Sigmoid colon (tissue), 6 donors: ENCODE measurements at regions not wholly inside any gene's neighbourhood (a gene's known extent, or its start where the extent isn't known, plus 50 kb on each side); places are given as distances from the start of the nearest gene placed in this dataset.
"Not testable (repeated sequence)": the region's sequence is repeated elsewhere in the genome, so short reads cannot be mapped to it uniquely, and the experiment has no call there.

Source experiments
- DNase-seq: peaks from one replicate; pipeline ENCODE4 v3.0.0-alpha.2; 2019
- H3K27ac ChIP-seq, 4 donors: fragments of 200-600 bp; sonication (generic); one replicate each; pipeline ENCODE4 v1.5.1; 2016 to 2019; ENCODE audit warnings: mild to moderate bottlenecking in 1 of 4
- H3K27me3 ChIP-seq, 3 donors: fragments of 200-600 bp; sonication (generic); one replicate each; pipeline ENCODE4 v1.5.1; 2019; ENCODE audit warnings: mild to moderate bottlenecking in 1 of 3
- H3K36me3 ChIP-seq, 4 donors: fragments of 200-600 bp; sonication (generic); one replicate each; pipeline ENCODE4 v1.5.1; 2016 to 2019
- H3K4me1 ChIP-seq, 4 donors: fragments of 200-600 bp; sonication (generic); one replicate each; pipeline ENCODE4 v1.5.1; 2017 to 2019
- H3K4me3 ChIP-seq, 4 donors: fragments of 200-600 bp; sonication (generic); one replicate each; pipeline ENCODE4 v1.5.1; 2017 to 2019; ENCODE audit warnings: mild to moderate bottlenecking in 2 of 4, moderate library complexity in 1 of 4
- H3K9me3 ChIP-seq, 4 donors: fragments of 200-600 bp in 3 of 4; sonication (generic) in 3 of 4; one replicate each; pipeline versions ENCODE4 v1.5.1 to v1.6.1; 2013 to 2019
- EP300 ChIP-seq, 4 donors: sonication (generic); formaldehyde crosslinking; IDR thresholded peaks; one replicate each; pipeline ENCODE4 v1.6.1; 2017; ENCODE audit warnings: antibody characterized with exemption in 4 of 4
- POLR2A ChIP-seq, 2 donors: fragments of 450-650 bp; IDR thresholded peaks; one replicate each; pipeline ENCODE4 v1.6.1; 2016; ENCODE audit warnings: antibody characterized with exemption in 2 of 2, mild to moderate bottlenecking in 2 of 2, moderate library complexity in 2 of 2
- POLR2AphosphoS5 ChIP-seq, 4 donors: sonication (generic); formaldehyde crosslinking; IDR thresholded peaks; one replicate each; pipeline ENCODE4 v1.6.1; 2017; ENCODE audit warnings: antibody characterized with exemption in 4 of 4
- WGBS, 2 donors: extraction: QIAGEN DNeasy Blood & Tissue Kit; methylation state at CpG; one replicate each; pipeline ENCODE4 v1.1.7; 2013; 5-methylcytosine and 5-hydroxymethylcytosine counted together
- intact Hi-C: fragments of 100-400 bp; cut with DNase I; formaldehyde crosslinking; loops from one replicate; pipeline ENCODE4 v1.15.1; 2023
- TF ChIP-seq, protein P1 (sequence below), 4 experiments: fragments of 450-650 bp in 3 of 4; fragments of 200-600 bp in 1 of 4; IDR thresholded peaks; one replicate each; pipeline ENCODE4 v1.5.1; 2016 to 2019; ENCODE audit warnings: antibody characterized with exemption in 4 of 4, mild to moderate bottlenecking in 3 of 4, moderate library complexity in 2 of 4
- donor health status: healthy with polysubstance abuse.
- donor health status: healthy.

DNA sequence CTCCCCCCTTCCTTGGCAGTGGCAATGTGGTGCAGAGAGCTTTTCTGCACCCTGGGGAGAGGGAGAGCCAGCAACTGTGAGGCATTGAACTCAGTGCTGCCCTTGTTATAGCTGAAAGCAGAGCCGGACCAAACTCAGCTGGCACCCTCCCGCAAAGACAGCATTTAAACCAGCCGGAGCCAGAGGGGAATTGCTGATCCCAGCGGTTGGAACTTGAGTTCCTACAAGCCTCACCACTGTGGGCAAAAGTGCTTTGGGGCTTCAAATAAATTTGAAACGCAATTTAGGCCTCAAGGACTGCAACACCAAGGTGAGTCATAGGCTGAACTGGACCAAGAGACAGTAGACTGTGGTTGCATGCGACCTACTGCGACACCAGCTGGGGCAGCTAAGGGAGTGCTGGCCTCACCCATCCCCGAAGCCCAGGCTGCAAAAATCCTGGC, 207.6 kb upstream of the CDKN2B start:
- intact Hi-C loops, result no loop called here
- TF ChIP-seq, protein P1, sequence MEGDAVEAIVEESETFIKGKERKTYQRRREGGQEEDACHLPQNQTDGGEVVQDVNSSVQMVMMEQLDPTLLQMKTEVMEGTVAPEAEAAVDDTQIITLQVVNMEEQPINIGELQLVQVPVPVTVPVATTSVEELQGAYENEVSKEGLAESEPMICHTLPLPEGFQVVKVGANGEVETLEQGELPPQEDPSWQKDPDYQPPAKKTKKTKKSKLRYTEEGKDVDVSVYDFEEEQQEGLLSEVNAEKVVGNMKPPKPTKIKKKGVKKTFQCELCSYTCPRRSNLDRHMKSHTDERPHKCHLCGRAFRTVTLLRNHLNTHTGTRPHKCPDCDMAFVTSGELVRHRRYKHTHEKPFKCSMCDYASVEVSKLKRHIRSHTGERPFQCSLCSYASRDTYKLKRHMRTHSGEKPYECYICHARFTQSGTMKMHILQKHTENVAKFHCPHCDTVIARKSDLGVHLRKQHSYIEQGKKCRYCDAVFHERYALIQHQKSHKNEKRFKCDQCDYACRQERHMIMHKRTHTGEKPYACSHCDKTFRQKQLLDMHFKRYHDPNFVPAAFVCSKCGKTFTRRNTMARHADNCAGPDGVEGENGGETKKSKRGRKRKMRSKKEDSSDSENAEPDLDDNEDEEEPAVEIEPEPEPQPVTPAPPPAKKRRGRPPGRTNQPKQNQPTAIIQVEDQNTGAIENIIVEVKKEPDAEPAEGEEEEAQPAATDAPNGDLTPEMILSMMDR (IDR thresholded peaks at IDR 0.05), result no peak
- no peak for TF ChIP-seq EP300 (IDR thresholded peaks at IDR 0.05)
- no peak for TF ChIP-seq POLR2AphosphoS5 (IDR thresholded peaks at IDR 0.05)
- no peak for TF ChIP-seq POLR2A (IDR thresholded peaks at IDR 0.05)
- Histone ChIP-seq H3K9me3 (no peaks in the 10 kb centered on the region), H3K27me3 (no peaks in the 10 kb centered on the region), H3K36me3 (no peaks in the 10 kb centered on the region), H3K4me3 (no peak overlapping the region), H3K27ac (no peak overlapping the region), H3K4me1 (peaks cover 0 to 3% (median 0%) of the 10 kb centered on the region in 4 donors)
- 82 to 87% methylated on average over 8 of the region's 8 CpGs for WGBS, 2 donors
- no peak for DNase-seq

DNA sequence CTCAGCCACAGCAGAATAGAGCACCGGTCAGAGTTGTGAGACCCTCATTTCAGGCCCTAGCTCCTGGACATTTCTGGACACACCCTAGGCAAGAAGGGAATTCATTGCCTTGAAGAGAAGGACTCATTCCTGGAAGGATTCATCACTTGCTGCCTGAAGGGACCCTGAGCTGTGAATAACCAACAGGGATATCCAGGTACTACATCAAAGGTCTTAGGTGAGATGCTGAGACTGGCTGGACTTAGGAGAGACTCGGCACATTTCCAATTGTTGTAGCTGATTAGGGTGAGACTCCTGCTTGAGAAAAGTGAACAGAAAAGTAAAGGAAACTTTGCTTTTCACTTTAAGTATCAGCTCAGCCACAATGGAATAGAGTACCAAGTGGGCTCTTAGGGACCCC, 208.1 kb upstream of the CDKN2B start:
- intact Hi-C loops, result no loop called here

DNA sequence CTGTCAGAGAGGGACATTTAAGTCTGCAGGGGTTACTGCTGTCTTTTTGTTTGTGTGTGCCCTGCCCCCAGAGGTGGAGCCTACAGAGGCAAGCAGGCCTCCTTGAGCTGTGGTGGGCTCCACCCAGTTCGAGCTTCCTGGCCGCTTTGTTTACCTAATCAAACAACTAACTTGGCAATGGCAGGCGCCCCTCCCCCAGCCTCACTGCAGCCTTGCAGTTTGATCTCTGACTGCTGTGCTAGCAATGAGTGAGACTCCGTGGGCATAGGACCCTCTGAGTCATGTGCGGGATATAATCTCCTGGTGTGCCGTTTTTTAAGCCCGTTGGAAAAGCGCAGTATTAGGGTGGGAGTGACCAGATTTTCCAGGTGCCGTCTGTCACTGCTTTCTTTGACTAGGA, 216.8 kb upstream of the CDKN2B start:
- H3K4me3 ChIP-seq, H3K36me3 ChIP-seq, H3K4me1 ChIP-seq, H3K9me3 ChIP-seq, DNase-seq, H3K27ac ChIP-seq, intact Hi-C loops, H3K27me3 ChIP-seq: not testable (repeated sequence)
- WGBS, 2 donors, result 76 to 88% methylated on average over 9 of the region's 9 CpGs

More for the DNA sequence above, 208.1 kb upstream of the CDKN2B start:
- H3K27ac ChIP-seq, result no peak overlapping the region
- no peak overlapping the region for H3K4me3 ChIP-seq
- H3K27me3 ChIP-seq, result no peaks in the 10 kb centered on the region
- TF ChIP-seq, protein P1 (IDR thresholded peaks at IDR 0.05), result no peak
- H3K36me3 ChIP-seq, result no peaks in the 10 kb centered on the region
- no peaks in the 10 kb centered on the region for H3K9me3 ChIP-seq
- 89 to 94% methylated on average over 2 of the region's 2 CpGs for WGBS, 2 donors
- no peaks in the 10 kb centered on the region for H3K4me1 ChIP-seq
- no peak for DNase-seq

DNA sequence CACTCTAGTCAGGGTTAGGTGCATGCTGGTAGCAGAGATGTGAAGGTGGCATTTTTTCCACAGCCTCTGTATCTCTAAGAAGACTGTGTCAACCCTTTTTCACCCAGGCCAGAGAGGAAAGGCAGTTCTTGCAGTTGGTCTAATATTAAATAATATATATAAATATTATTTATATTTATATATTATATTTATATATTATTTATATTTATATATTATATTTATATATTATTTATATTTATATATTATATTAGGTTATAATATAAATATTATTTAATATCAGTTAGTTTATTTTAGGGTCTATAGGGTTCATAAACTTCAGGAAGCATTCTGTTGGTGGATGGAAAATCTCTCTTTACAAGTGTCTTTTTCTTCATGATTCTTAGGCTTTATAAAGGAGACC, 218.6 kb upstream of the DMRTA1 start:
- DNase-seq, result no peak
- intact Hi-C loops, result no loop called here
- H3K27ac ChIP-seq, result no peak overlapping the region
- H3K27me3 ChIP-seq, result no peaks in the 10 kb centered on the region
- H3K36me3 ChIP-seq, result no peaks in the 10 kb centered on the region
- TF ChIP-seq, protein P1 (IDR thresholded peaks at IDR 0.05), result no peak
- TF ChIP-seq POLR2AphosphoS5 (IDR thresholded peaks at IDR 0.05) (no peak), EP300 (IDR thresholded peaks at IDR 0.05) (no peak)
- H3K9me3 ChIP-seq, result peaks cover 0 to 4% (median 0%) of the 10 kb centered on the region in 4 donors
- no peaks in the 10 kb centered on the region for H3K4me1 ChIP-seq
- no peak overlapping the region for H3K4me3 ChIP-seq

DNA sequence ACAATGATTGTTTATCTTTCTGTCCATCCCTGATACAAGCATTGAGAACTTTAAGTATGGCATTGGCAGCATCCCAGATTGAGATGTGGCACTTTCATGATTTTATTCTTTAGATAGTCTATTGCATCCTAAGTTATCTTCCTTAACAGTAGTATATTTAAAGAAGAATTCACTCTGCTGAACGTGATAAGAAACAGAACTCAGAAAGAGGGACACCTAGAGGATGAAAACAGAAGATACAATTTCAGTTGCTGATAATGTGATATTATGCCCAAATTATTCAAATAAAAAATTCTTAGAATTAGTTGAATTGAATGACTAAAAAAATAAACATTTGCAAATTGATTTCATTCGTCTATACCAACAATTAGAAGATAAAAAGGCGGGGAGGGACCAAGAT, 218.1 kb upstream of the DMRTA1 start:
- DNase-seq, result no peak
- Histone ChIP-seq H3K4me1 (no peaks in the 10 kb centered on the region), H3K9me3 (peaks cover 0 to 4% (median 0%) of the 10 kb centered on the region in 4 donors), H3K4me3 (no peak overlapping the region), H3K27me3 (no peaks in the 10 kb centered on the region), H3K27ac (no peak overlapping the region), H3K36me3 (no peaks in the 10 kb centered on the region)
- WGBS, 2 donors, result 29 to 54% methylated on average over 3 of the region's 3 CpGs
- TF ChIP-seq, protein P1 (IDR thresholded peaks at IDR 0.05), result no peak
- TF ChIP-seq POLR2AphosphoS5 (IDR thresholded peaks at IDR 0.05) (no peak), EP300 (IDR thresholded peaks at IDR 0.05) (no peak), POLR2A (IDR thresholded peaks at IDR 0.05) (no peak)
- intact Hi-C loops, result no loop called here
